K562 (cell line): ENCODE measurements at regions not wholly inside any gene's neighbourhood (a gene's known extent, or its start where the extent isn't known, plus 50 kb on each side); places are given as distances from the start of the nearest gene placed in this dataset.

ENCODE experiments used
- ATAC-seq: fragments of 200-7000 bp; cut with Tn5 transposase; 3 replicates; pipeline ENCODE4 v1.9.1; 2020; ENCODE audit warnings: moderate library complexity
- BruUV-seq: library from RNA; stranded (reverse); fragments of 400-500 nt; replicated peaks from 2 replicates; lab custom pipeline; 2021; lab: Mats Ljungman, UMichigan
- CTCF ChIA-PET: fragments of 300-600 bp; formaldehyde crosslinking; extraction: SDS; loops from one replicate; lab custom pipeline; 2021; ENCODE audit warnings: low intra/inter-chr PET ratio; lab: Yijun Ruan, JAX
- POLR2A ChIA-PET: fragments of 300-600, 350-650 bp; sonication (Branson Sonifier 250); formaldehyde crosslinking; extraction: SDS; loops from one replicate; lab custom pipeline; 2021; ENCODE audit warnings: antibody characterized with exemption, inconsistent platforms; lab: Yijun Ruan, JAX
- DNase-seq, 4 experiments: peaks; one replicate each; pipeline versions ENCODE4 v3.0.0 to v3.0.0-alpha.2; 2011 to 2018; ENCODE audit warnings: low spot score in 3 of 4, mixed read lengths in 3 of 4; ENCODE audit errors: extremely low read depth in 1 of 4
- FAIRE-seq: peaks from 2 replicates; lab custom pipeline; 2011; peaks lifted over from hg19 to GRCh38; lab: Jason Lieb, UNC
- H2AFZ ChIP-seq: 2 replicates; pipeline ENCODE4 v1.6.0; 2011; ENCODE audit warnings: low read depth, low read length, control low read depth, inconsistent platforms
- H3K27ac ChIP-seq: fragments of 200-600 bp; 3 replicates; pipeline ENCODE4 v1.8.0; 2011; ENCODE audit warnings: low read depth, mild to moderate bottlenecking, control low read depth, inconsistent platforms, low read length, moderate library complexity, mixed read lengths; ENCODE audit errors: extremely low read depth
- H3K27me3 ChIP-seq, 2 experiments: fragments of 300-600 bp in 1 of 2; 2 replicates in 1 of 2; 3 replicates in 1 of 2; pipeline versions ENCODE4 v1.6.0 to v1.8.0; 2011; ENCODE audit warnings: inconsistent platforms in 2 of 2, low read length in 2 of 2, mild to moderate bottlenecking in 1 of 2, mixed read lengths in 1 of 2, moderate library complexity in 1 of 2; ENCODE audit not compliant: control insufficient read depth in 2 of 2, insufficient read depth in 2 of 2
- H3K36me3 ChIP-seq: fragments of 300-600 bp; 3 replicates; pipeline ENCODE4 v1.8.0; 2011; ENCODE audit warnings: mild to moderate bottlenecking, low read length, inconsistent platforms; ENCODE audit not compliant: control insufficient read depth, insufficient read depth
- H3K4me1 ChIP-seq, 2 experiments: fragments of 200-600 bp in 1 of 2; replicated peaks in 1 of 2; 2 replicates in 1 of 2; 3 replicates in 1 of 2; pipeline versions ENCODE4 v1.5.1 to v1.8.0; 2011; ENCODE audit warnings: inconsistent platforms in 2 of 2, low read length in 2 of 2, mild to moderate bottlenecking in 1 of 2, mixed read lengths in 1 of 2, moderate library complexity in 1 of 2; ENCODE audit not compliant: control insufficient read depth in 2 of 2, insufficient read depth in 2 of 2
- H3K4me2 ChIP-seq: 2 replicates; pipeline ENCODE4 v1.6.1; 2011; ENCODE audit warnings: low read length, control low read depth, inconsistent platforms, mixed read lengths; ENCODE audit not compliant: insufficient read depth
- H3K4me3 ChIP-seq: fragments of 200-600 bp; sonication (generic), shearing (Covaris generic); 2 replicates; pipeline ENCODE4 v1.5.1; 2016; ENCODE audit warnings: control low read depth, inconsistent platforms
- H3K79me2 ChIP-seq: fragments of 200-600 bp; 3 replicates; pipeline ENCODE4 v1.8.0; 2011; ENCODE audit warnings: low read length, inconsistent platforms; ENCODE audit not compliant: control insufficient read depth, insufficient read depth
- H3K9ac ChIP-seq, 2 experiments: 2 replicates each; pipeline versions ENCODE4 v1.6.0 to v1.6.1; 2011; ENCODE audit warnings: low read depth in 2 of 2, low read length in 2 of 2, control low read depth in 1 of 2, inconsistent platforms in 1 of 2, mild to moderate bottlenecking in 1 of 2, mixed read lengths in 1 of 2; ENCODE audit not compliant: insufficient read depth in 1 of 2
- H3K9me1 ChIP-seq: one replicate; pipeline ENCODE4 v1.6.0; 2011; ENCODE audit warnings: inconsistent platforms, mild to moderate bottlenecking, low read length, moderate library complexity; ENCODE audit not compliant: control insufficient read depth, insufficient read depth
- H3K9me3 ChIP-seq: replicated peaks from 2 replicates; pipeline ENCODE4 v1.5.1; 2011; ENCODE audit warnings: low read depth, low read length, inconsistent platforms; ENCODE audit not compliant: control insufficient read depth, insufficient read depth
- H4K20me1 ChIP-seq: replicated peaks from 2 replicates; pipeline ENCODE4 v1.6.1; 2011; ENCODE audit warnings: low read length, inconsistent platforms, mixed read lengths; ENCODE audit not compliant: control insufficient read depth, insufficient read depth
- BHLHE40 ChIP-seq: IDR thresholded peaks from 2 replicates; pipeline ENCODE4 v1.6.1; 2011; ENCODE audit warnings: low read length, improper control_type of control experiment
- CAMTA2 ChIP-seq: fragments of 250-450 bp; sonication (Bioruptor Pico); conservative IDR thresholded peaks from 2 replicates; pipeline ENCODE4 v1.5.1; 2022
- CTCFL ChIP-seq: IDR thresholded peaks from 2 replicates; pipeline ENCODE4 v1.6.1; 2011; ENCODE audit warnings: borderline replicate concordance, low read depth, mild to moderate bottlenecking, moderate library complexity, low read length; ENCODE audit not compliant: insufficient read depth, poor library complexity, severe bottlenecking
- ELK3 ChIP-seq: fragments of 450-650 bp; formaldehyde crosslinking; IDR thresholded peaks from 2 replicates; pipeline ENCODE4 v1.4.0; 2020; ENCODE audit warnings: mild to moderate bottlenecking
- FOXP4 ChIP-seq: sonication (generic); formaldehyde crosslinking; IDR thresholded peaks from 2 replicates; pipeline ENCODE4 v1.8.0; 2022; ENCODE audit warnings: mild to moderate bottlenecking, missing genetic modification reagents, borderline replicate concordance
- GATA2 ChIP-seq: sonication (generic); formaldehyde crosslinking; IDR thresholded peaks from 2 replicates; pipeline ENCODE4 v1.4.0; 2020; ENCODE audit warnings: mild to moderate bottlenecking, missing genetic modification reagents
- HDAC6 ChIP-seq: IDR thresholded peaks from 2 replicates; pipeline ENCODE4 v1.6.1; 2012; ENCODE audit warnings: low read depth, mild to moderate bottlenecking, control low read depth, inconsistent platforms, low read length, moderate library complexity
- KAT7 ChIP-seq: sonication (generic); formaldehyde crosslinking; IDR thresholded peaks from 2 replicates; pipeline ENCODE4 v1.8.0; 2022; ENCODE audit warnings: missing genetic modification reagents, mild to moderate bottlenecking, borderline replicate concordance
- NEUROD1 ChIP-seq: fragments of 150-350 bp; IDR thresholded peaks from 2 replicates; pipeline ENCODE4 v1.6.1; 2014; ENCODE audit warnings: borderline replicate concordance, low read length, low read depth; ENCODE audit not compliant: partially characterized antibody
- SIRT6 ChIP-seq: IDR thresholded peaks from one replicate; pipeline ENCODE4 v1.6.1; 2012; ENCODE audit warnings: low read depth, mild to moderate bottlenecking, control low read depth, inconsistent platforms, low read length, moderate library complexity
- SMARCB1 ChIP-seq: IDR thresholded peaks from 2 replicates; pipeline ENCODE4 v1.6.1; 2011; ENCODE audit warnings: improper control_type of control experiment, low read depth; ENCODE audit not compliant: insufficient read length
- TCF7 ChIP-seq: sonication (generic); IDR thresholded peaks from 2 replicates; pipeline ENCODE4 v1.6.1; 2016; ENCODE audit warnings: antibody characterized with exemption, borderline replicate concordance
- TEAD4 ChIP-seq, 2 experiments: sonication (generic) in 1 of 2; formaldehyde crosslinking in 1 of 2; IDR thresholded peaks; 2 replicates each; pipeline versions ENCODE4 v1.6.1 to v1.8.0; 2012 to 2022; ENCODE audit warnings: borderline replicate concordance in 1 of 2, inconsistent platforms in 1 of 2, low read length in 1 of 2, mild to moderate bottlenecking in 1 of 2, missing genetic modification reagents in 1 of 2
- ZNF384 ChIP-seq: IDR thresholded peaks from 2 replicates; pipeline ENCODE4 v1.6.1; 2012; ENCODE audit warnings: low read depth, low read length, improper control_type of control experiment
- WGBS: fragments of 100-300 bp; shearing (Covaris generic); methylation state at CpG from one replicate; pipeline ENCODE4 v1.1.6; 2016; ENCODE audit warnings: low coverage, mixed read lengths; ENCODE audit not compliant: insufficient coverage; ENCODE audit errors: missing lambda C conversion rate; 5-methylcytosine and 5-hydroxymethylcytosine counted together
- in situ Hi-C: fragments of 300-500 bp; cut with MboI; formaldehyde crosslinking; loops from 4 replicates; pipeline ENCODE4 v1.15.0; 2018; ENCODE audit warnings: inconsistent platforms, mixed read lengths
- intact Hi-C: fragments of 100-400 bp; cut with micrococcal nuclease; formaldehyde crosslinking; loops from 2 replicates; pipeline ENCODE4 v1.14.2; 2022

- DNase-seq (no peak), FAIRE-seq (no peak), ATAC-seq (no peak)
- H2AFZ ChIP-seq, result no peak overlapping the region
- H3K79me2 ChIP-seq, result no peaks in the 10 kb centered on the region
- no peak overlapping the region for H3K27ac ChIP-seq
- no peaks in the 10 kb centered on the region for H3K36me3 ChIP-seq
- 2% methylated on average over 4 of the region's 4 CpGs for WGBS
- H3K4me1 ChIP-seq, result no peaks in the 10 kb centered on the region
- no peaks in the 10 kb centered on the region for H4K20me1 ChIP-seq
- intact Hi-C loops, result no loop called here
- no TSS peak for BruUV-seq
- POLR2A ChIA-PET, result no interaction called here
- TF ChIP-seq CTCFL (no peak), CAMTA2 (no peak), TEAD4 (IDR thresholded peaks at IDR 0.05; ENCODE audit: low read length) (no peak), TEAD4 (CRISPR knock-in tag; IDR thresholded peaks at IDR 0.05; ENCODE audit: borderline replicate concordance) (no peak), KAT7 (no peak), ZNF384 (no peak), GATA2 (CRISPR knock-in tag) (no peak), TCF7 (no peak), ELK3 (CRISPR knock-in tag) (no peak), SIRT6 (no peak), SMARCB1 (no peak), HDAC6 (no peak), FOXP4 (CRISPR knock-in tag) (no peak), NEUROD1 (no peak), BHLHE40 (no peak)
- no peak overlapping the region for H3K9ac ChIP-seq
- CTCF ChIA-PET, result no interaction called here
- H3K9me1 ChIP-seq, result no peaks in the 10 kb centered on the region
- H3K9me3 ChIP-seq, result no peaks in the 10 kb centered on the region
- no peaks in the 10 kb centered on the region for H3K27me3 ChIP-seq
- in situ Hi-C loops, result no loop called here
- no peak overlapping the region for H3K4me3 ChIP-seq
- no peak overlapping the region for H3K4me2 ChIP-seq
Observed at GRCh38 chr1:81068726-81069125, 732.0 kb upstream of the ADGRL2 start.
